Lower lobe of right lung (tissue), 2 donors: ENCODE measurements at regions not wholly inside any gene's neighbourhood (a gene's known extent, or its start where the extent isn't known, plus 50 kb on each side); places are given as distances from the start of the nearest gene placed in this dataset.
A peak's percentile ranks its signal among the peaks of the same experiment; 100 is the strongest.

ENCODE experiments used
- ATAC-seq, 2 donors: fragments of 200-7000 bp; cut with Tn5 transposase; one replicate each; pipeline ENCODE4 v1.9.1; 2020 to 2022; ENCODE audit warnings: mild to moderate bottlenecking in 2 of 2, moderate library complexity in 2 of 2
- DNase-seq: peaks from one replicate; pipeline ENCODE4 v3.0.0-alpha.2; 2020
- H3K27ac ChIP-seq: fragments of 200-600 bp; one replicate; pipeline ENCODE4 v1.8.0; 2022
- H3K27me3 ChIP-seq: fragments of 200-600 bp; one replicate; pipeline ENCODE4 v1.8.0; 2022; ENCODE audit warnings: low read depth
- H3K36me3 ChIP-seq: fragments of 200-600 bp; one replicate; pipeline ENCODE4 v1.8.0; 2022; ENCODE audit warnings: mild to moderate bottlenecking
- H3K4me1 ChIP-seq: fragments of 200-600 bp; one replicate; pipeline ENCODE4 v1.8.0; 2022
- H3K4me3 ChIP-seq: fragments of 200-600 bp; one replicate; pipeline ENCODE4 v1.8.0; 2022; ENCODE audit warnings: mild to moderate bottlenecking
- H3K9me3 ChIP-seq: fragments of 200-600 bp; one replicate; pipeline ENCODE4 v1.8.0; 2022
- CTCF ChIP-seq: fragments of 200-600 bp; IDR thresholded peaks from one replicate; pipeline ENCODE4 v1.8.0; 2022; ENCODE audit warnings: antibody characterized with exemption, mild to moderate bottlenecking
- intact Hi-C: fragments of 100-400 bp; cut with DNase I; formaldehyde crosslinking; loops from one replicate; pipeline ENCODE4 v1.11.0; 2022
- donor health status: DM: no; HTN: yes; CAD: no; lungs with severe emphysema.

DNA sequence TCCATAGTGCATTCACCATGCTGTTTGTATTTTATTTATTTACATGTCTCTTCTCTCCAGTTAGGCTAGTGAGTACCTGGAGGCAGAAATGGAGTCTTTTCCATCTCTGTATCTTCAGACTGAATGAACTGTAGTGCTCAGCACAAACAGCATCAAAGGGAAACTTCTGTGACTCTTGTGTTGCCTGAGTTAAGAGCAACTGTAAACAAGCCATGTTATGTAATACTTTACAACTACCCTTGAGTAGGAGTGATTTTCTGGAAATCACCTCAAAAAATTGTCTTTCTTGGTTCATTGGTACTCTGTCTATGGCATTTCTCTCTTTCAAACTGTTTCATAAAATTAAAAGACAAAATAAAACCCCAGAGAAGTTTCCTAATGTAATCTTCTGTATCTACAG, 258.3 kb downstream of the CGGBP1 start:
- H3K27me3 ChIP-seq: no peaks in the 10 kb centered on the region
- no peak for TF ChIP-seq CTCF
- ATAC-seq (peak in 1 of 2 donors; percentile 41), DNase-seq (no peak)
- intact Hi-C loops: no loop called here
- no peaks in the 10 kb centered on the region for H3K4me1 ChIP-seq
- H3K36me3 ChIP-seq: no peaks in the 10 kb centered on the region
- H3K4me3 ChIP-seq: no peak overlapping the region
- H3K9me3 ChIP-seq: no peaks in the 10 kb centered on the region
- no peak overlapping the region for H3K27ac ChIP-seq

DNA sequence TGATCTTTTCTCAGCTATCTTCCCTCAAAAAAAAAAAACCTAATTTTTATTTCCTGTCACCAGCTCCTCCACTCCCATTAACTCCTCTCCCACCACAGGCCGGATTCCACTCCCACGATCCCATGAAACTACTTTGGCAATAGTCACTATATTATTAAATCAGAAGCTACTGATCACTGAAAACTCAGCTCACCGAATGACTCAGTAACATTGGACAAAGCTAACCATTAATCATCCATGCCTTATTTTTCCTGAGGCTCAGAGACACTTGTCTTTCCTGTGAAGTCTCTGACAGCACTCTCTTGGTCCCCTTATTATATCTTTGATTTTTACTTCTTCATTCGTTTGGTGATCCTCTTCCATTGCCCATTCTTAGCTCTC, 260.2 kb downstream of the CGGBP1 start:
- H3K36me3 ChIP-seq: no peaks in the 10 kb centered on the region
- TF ChIP-seq CTCF: no peak
- DNase-seq (no peak), ATAC-seq (no peak)
- H3K27me3 ChIP-seq: peaks cover 6% of the 10 kb centered on the region
- H3K4me3 ChIP-seq: no peak overlapping the region
- H3K4me1 ChIP-seq: no peaks in the 10 kb centered on the region
- no peak overlapping the region for H3K27ac ChIP-seq
- no peaks in the 10 kb centered on the region for H3K9me3 ChIP-seq
- intact Hi-C loops: no loop called here

DNA sequence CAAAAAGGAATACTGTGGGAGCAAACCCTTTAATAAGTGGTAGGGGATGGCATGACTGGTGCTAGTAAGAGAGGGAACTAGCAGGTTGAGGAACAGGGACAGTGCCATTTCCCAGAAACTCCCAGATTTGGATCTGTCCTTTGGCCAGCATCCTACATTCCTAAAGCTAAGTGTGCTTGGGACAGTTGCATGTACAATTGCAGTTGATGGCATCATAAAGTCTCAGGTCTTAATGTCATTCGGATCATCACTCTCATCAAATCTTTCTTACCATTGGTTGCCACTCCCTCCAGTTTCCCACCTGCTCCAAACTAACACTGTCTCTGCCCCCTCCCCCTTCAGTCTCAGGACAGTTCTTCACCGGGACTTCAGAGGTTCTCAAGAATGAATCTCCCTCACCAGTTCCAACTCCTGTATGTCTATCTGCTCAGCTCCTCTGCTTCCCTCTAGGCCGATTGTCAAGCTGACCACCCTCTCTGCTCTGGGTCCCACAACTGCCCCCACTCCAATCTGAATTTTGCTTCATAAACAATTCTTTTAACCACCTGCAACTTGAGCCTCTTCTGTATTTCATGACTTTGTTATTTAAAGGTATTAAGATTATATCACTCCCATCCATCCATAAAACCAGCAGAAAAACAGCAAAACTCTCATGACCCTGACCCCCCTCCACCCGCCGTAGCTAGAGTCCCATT, 260.8 kb downstream of the CGGBP1 start:
- no peak for TF ChIP-seq CTCF
- Histone ChIP-seq H3K27me3 (peaks cover 12% of the 10 kb centered on the region), H3K4me1 (peaks cover 5% of the 10 kb centered on the region), H3K9me3 (no peaks in the 10 kb centered on the region), H3K4me3 (no peak overlapping the region), H3K27ac (no peak overlapping the region), H3K36me3 (no peaks in the 10 kb centered on the region)
- ATAC-seq: no peak
- intact Hi-C loops: no loop called here
- DNase-seq: no peak

DNA sequence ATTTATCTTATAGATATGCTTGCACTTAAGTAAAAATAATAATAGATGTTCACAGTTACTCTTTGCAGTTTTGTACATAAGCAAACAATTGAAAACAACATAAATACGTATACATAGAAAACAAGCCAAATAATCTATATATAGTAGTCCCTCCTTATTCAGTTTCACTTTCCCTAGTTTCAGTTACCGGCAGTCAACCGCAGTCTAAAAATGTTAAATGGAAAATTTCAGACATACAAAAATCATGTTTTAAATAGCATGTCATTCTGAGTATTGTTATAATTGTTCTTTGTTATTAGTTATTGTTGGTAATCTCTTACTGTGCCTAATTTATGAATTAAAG, 262.0 kb downstream of the CGGBP1 start:
- Histone ChIP-seq H3K27ac (no peak overlapping the region), H3K4me3 (no peak overlapping the region), H3K36me3 (no peaks in the 10 kb centered on the region), H3K4me1 (peaks cover 13% of the 10 kb centered on the region), H3K9me3 (no peaks in the 10 kb centered on the region), H3K27me3 (peaks cover 19% of the 10 kb centered on the region)
- DNase-seq (no peak), ATAC-seq (no peak)
- intact Hi-C loops: no loop called here
- TF ChIP-seq CTCF: no peak

GRCh38 chr3:87796137-87796842, 262.5 kb downstream of the CGGBP1 start:
- H3K4me1 ChIP-seq: peaks cover 13% of the 10 kb centered on the region
- DNase-seq: no peak
- H3K27ac ChIP-seq: no peak overlapping the region
- peaks cover 19% of the 10 kb centered on the region for H3K27me3 ChIP-seq
- ATAC-seq: no peak
- intact Hi-C loops: no loop called here
- no peak overlapping the region for H3K4me3 ChIP-seq
- no peaks in the 10 kb centered on the region for H3K9me3 ChIP-seq
- no peaks in the 10 kb centered on the region for H3K36me3 ChIP-seq
- no peak for TF ChIP-seq CTCF
